ENCODE measurements at regions not wholly inside any gene's neighbourhood (a gene's known extent, or its start where the extent isn't known, plus 50 kb on each side); places are given as distances from the start of the nearest gene placed in this dataset.

- TF ChIP-seq CTCF (IDR thresholded peaks at IDR 0.05) = no peak
- no peak for TF ChIP-seq REST (IDR thresholded peaks at IDR 0.05; ENCODE audit: insufficient read depth in 1 of 2, low read depth in 2 of 2, low read length in 1 of 2)
- TF ChIP-seq POLR2AphosphoS5 (IDR thresholded peaks at IDR 0.05; ENCODE audit: low read depth, low read length) = no peak
Measured at GRCh38 chr6:119539066-119539746, 189.6 kb upstream of the MAN1A1 start.
